ENCODE measurements at regions not wholly inside any gene's neighbourhood (a gene's known extent, or its start where the extent isn't known, plus 50 kb on each side); places are given as distances from the start of the nearest gene placed in this dataset.

- TF ChIP-seq, protein P1, sequence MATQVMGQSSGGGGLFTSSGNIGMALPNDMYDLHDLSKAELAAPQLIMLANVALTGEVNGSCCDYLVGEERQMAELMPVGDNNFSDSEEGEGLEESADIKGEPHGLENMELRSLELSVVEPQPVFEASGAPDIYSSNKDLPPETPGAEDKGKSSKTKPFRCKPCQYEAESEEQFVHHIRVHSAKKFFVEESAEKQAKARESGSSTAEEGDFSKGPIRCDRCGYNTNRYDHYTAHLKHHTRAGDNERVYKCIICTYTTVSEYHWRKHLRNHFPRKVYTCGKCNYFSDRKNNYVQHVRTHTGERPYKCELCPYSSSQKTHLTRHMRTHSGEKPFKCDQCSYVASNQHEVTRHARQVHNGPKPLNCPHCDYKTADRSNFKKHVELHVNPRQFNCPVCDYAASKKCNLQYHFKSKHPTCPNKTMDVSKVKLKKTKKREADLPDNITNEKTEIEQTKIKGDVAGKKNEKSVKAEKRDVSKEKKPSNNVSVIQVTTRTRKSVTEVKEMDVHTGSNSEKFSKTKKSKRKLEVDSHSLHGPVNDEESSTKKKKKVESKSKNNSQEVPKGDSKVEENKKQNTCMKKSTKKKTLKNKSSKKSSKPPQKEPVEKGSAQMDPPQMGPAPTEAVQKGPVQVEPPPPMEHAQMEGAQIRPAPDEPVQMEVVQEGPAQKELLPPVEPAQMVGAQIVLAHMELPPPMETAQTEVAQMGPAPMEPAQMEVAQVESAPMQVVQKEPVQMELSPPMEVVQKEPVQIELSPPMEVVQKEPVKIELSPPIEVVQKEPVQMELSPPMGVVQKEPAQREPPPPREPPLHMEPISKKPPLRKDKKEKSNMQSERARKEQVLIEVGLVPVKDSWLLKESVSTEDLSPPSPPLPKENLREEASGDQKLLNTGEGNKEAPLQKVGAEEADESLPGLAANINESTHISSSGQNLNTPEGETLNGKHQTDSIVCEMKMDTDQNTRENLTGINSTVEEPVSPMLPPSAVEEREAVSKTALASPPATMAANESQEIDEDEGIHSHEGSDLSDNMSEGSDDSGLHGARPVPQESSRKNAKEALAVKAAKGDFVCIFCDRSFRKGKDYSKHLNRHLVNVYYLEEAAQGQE (IDR thresholded peaks at IDR 0.05): no peak
- TF ChIP-seq MAX (IDR thresholded peaks at IDR 0.05): no peak
- TF ChIP-seq EGR1 (IDR thresholded peaks at IDR 0.05; ENCODE audit: low read depth in 2 of 2): no peak
- no peak for TF ChIP-seq CTCF (IDR thresholded peaks at IDR 0.05; ENCODE audit: low read depth, low read length, missing input control)
- no peak for TF ChIP-seq YY1 (IDR thresholded peaks at IDR 0.05)
- TF ChIP-seq TAF1 (conservative IDR thresholded peaks at IDR 0.05): no peak
These were observed 1431.9 kb upstream of the PCDH20 start for GRCh38 chr13:62847520-62847919.

Data from liver (tissue), 3 donors.